Upper lobe of left lung (tissue), 4 donors: ENCODE measurements at regions not wholly inside any gene's neighbourhood (a gene's known extent, or its start where the extent isn't known, plus 50 kb on each side); places are given as distances from the start of the nearest gene placed in this dataset.

Experiments
- CTCF ChIP-seq, 6 experiments: fragments of 450-650 bp in 4 of 6; fragments of 200-600 bp in 2 of 6; sonication (generic) in 2 of 6; IDR thresholded peaks; one replicate each; pipeline ENCODE4 v1.5.1; 2016 to 2019; ENCODE audit warnings: antibody characterized with exemption in 6 of 6
- POLR2A ChIP-seq, 4 donors: fragments of 450-650 bp; IDR thresholded peaks; one replicate each; pipeline ENCODE4 v1.5.1; 2016 to 2017; ENCODE audit warnings: antibody characterized with exemption in 4 of 4, mild to moderate bottlenecking in 2 of 4

- TF ChIP-seq CTCF (IDR thresholded peaks at IDR 0.05): no peak
- TF ChIP-seq POLR2A (IDR thresholded peaks at IDR 0.05): no peak
These were observed 151.8 kb upstream of the MYLIP start for GRCh38 chr6:15977050-15977449.
